HEK293 (cell line): ENCODE measurements at regions not wholly inside any gene's neighbourhood (a gene's known extent, or its start where the extent isn't known, plus 50 kb on each side); places are given as distances from the start of the nearest gene placed in this dataset.

Source experiments
- CTCF ChIP-seq: fragments of 450-650 bp; formaldehyde crosslinking; IDR thresholded peaks from 2 replicates; pipeline ENCODE4 v1.5.1; 2016; ENCODE audit warnings: missing biosample characterization, missing genetic modification characterization
- PBX3 ChIP-seq: sonication (generic); formaldehyde crosslinking; IDR thresholded peaks from 2 replicates; pipeline ENCODE4 v1.8.1; 2022; ENCODE audit warnings: mild to moderate bottlenecking, moderate library complexity, missing genetic modification reagents
- ZNF140 ChIP-seq: fragments of 450-650 bp; formaldehyde crosslinking; IDR thresholded peaks from 2 replicates; pipeline ENCODE4 v1.5.1; 2016; ENCODE audit warnings: missing biosample characterization, missing genetic modification characterization
- ZNF560 ChIP-seq: fragments of 450-650 bp; formaldehyde crosslinking; IDR thresholded peaks from 2 replicates; pipeline ENCODE4 v1.5.1; 2017; ENCODE audit warnings: missing biosample characterization, missing genetic modification characterization, borderline replicate concordance

- TF ChIP-seq CTCF (tag by site-specific recombination) (no peak), PBX3 (no peak), ZNF560 (no peak), ZNF140 (tag by site-specific recombination) (no peak)
Measured at GRCh38 chr5:143649937-143650621, 161.9 kb upstream of the HMHB1 start.
